SH-SY5Y (cell line): ENCODE measurements at regions not wholly inside any gene's neighbourhood (a gene's known extent, or its start where the extent isn't known, plus 50 kb on each side); places are given as distances from the start of the nearest gene placed in this dataset.

Experiments used
- GATA2 ChIP-seq: IDR thresholded peaks from 2 replicates; pipeline ENCODE4 v1.6.1; 2011; ENCODE audit warnings: mild to moderate bottlenecking, low read depth, low read length
- GATA3 ChIP-seq: IDR thresholded peaks from 2 replicates; pipeline ENCODE4 v1.6.1; 2011; ENCODE audit warnings: low read depth, mild to moderate bottlenecking, low read length, moderate library complexity

- TF ChIP-seq GATA3 (no peak), GATA2 (no peak)
These were observed 107.9 kb downstream of the BANF2 start for GRCh38 chr20:17807651-17808050.
